ENCODE measurements at regions not wholly inside any gene's neighbourhood (a gene's known extent, or its start where the extent isn't known, plus 50 kb on each side); places are given as distances from the start of the nearest gene placed in this dataset.
"Not testable (repeated sequence)": the region's sequence is repeated elsewhere in the genome, so short reads cannot be mapped to it uniquely, and the experiment has no call there.

GRCh38 chr18:65998971-65999700 is 248.3 kb downstream of the CDH7 start:
- DNase-seq = not testable (repeated sequence)

DNA sequence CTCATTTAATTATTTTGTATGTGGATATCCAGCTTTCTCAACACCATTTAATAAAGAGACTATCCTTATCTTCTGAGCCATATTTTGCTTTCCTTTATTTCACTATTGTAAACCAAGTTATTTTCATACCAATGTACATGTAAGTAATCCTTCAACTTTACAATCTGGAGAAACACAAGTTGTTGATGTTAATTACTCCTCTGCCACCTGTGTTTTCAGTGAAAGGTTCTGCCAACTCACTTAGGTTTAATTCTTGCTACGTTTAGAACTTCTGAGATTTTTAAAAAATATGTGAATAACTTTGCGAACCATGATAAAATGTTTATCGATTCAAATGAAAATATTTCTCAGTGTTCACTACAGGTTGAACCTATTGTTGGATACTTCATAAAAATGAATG is 244.4 kb downstream of the CDH7 start:
- no peak for DNase-seq

- no peak for DNase-seq
These were observed 243.5 kb downstream of the CDH7 start for GRCh38 chr18:65994302-65994701.

- no peak for DNase-seq
These were observed 240.3 kb downstream of the CDH7 start for GRCh38 chr18:65990944-65991708.

DNA sequence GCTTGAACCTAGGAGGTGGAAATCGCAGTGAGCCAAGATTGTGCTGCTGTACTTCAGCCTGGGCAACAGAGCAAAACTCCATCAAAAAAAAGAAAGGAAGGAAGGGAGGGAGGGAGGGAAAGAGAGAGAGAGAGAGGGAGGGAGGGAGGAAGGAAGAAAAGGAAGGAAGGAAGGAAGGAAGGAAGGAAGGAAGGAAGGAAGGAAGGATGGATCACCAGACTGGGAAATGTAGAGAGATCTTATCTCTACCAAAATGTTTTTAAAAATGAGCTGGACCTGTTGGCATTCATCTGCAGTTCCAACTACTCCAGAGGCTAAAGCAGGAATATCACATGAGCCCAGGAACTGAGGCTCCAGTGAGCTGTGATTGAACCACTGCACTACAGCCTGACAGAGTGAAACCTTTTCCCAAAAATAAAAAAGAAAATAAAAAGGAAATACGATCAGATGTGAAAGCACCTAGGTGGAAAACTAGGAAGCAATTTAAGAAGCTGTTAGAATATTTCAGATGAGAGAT is 239.4 kb downstream of the CDH7 start:
- DNase-seq = no peak

DNA sequence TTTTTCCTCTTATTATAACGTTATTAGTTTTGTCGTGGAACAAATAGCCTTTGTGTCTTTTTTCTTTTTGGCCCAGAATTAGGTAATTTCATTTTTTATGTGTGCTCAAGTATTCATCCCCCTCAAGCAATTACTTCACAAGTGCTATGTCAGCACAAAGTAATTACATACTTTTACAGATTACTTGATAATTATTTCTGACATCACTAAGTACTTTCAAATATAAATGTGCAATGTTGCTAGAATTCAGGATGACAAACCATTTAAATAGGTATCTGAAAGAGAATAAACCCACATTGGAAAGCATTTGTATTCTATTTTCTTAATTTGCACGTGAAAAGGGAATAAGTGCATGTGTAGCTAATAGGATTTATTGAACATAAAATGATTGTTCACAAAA is 238.2 kb downstream of the CDH7 start:
- DNase-seq = no peak

DNA sequence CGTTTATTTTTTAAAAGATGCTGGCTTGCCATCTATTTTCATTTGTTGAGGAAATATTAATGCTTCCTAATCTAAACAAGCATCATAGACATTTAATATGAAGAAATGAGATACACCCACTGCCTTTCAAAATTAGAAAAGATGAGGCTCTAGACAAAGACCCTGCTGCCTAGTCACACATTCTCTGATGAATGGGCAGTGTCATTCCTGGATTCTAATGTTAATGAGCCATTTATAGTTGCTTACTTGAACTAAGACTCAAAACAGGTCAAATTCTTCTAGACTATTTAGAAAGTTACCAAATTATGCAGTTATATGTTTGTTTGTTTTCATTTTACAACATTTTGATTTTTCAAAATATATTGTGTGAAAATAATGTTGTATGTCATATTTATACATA is 237.6 kb downstream of the CDH7 start:
- DNase-seq = no peak

- DNase-seq = no peak
These were observed 232.9 kb downstream of the CDH7 start for GRCh38 chr18:65983750-65984149.

DNA sequence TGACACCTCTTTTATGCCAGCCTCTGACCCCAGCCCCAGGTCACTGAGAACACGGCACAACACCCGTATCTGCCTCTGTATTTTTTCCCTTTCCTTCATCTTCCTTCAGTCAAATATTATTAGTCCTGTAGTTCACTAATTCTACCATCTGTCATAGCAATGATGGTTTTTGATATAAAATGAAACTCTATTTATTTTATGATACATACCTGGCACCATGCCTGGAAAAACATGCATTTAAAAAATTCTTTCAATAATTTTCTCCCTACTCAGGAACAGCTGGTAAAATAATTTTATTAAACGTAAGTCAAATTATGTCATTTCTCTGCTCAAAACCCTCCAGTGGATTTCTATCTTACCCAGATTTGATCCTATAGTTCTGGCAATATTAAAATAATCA is 224.7 kb downstream of the CDH7 start:
- DNase-seq = no peak

DNA sequence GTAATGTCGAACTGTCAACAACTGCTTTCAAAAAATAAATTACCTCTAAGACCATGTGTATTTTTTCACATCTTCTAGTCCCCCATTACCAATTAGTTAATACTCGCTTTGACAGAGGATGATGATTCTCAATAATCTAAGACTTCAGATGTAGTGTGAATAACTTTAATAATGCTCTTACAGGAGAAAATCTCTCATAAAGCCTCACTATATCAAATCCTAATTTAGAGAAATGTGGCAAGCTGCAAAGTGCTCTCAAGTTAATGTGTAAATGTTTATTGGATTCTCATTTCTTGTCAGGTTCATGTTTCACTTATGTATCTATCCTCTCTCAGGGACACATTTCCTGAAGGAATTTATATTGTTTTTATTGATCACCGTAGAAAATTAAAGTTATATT is 223.9 kb downstream of the CDH7 start:
- no peak for DNase-seq

GRCh38 chr18:65968239-65969004 is 217.6 kb downstream of the CDH7 start:
- no peak for DNase-seq

GRCh38 chr18:65955747-65956146 is 204.9 kb downstream of the CDH7 start:
- DNase-seq = no peak

DNA sequence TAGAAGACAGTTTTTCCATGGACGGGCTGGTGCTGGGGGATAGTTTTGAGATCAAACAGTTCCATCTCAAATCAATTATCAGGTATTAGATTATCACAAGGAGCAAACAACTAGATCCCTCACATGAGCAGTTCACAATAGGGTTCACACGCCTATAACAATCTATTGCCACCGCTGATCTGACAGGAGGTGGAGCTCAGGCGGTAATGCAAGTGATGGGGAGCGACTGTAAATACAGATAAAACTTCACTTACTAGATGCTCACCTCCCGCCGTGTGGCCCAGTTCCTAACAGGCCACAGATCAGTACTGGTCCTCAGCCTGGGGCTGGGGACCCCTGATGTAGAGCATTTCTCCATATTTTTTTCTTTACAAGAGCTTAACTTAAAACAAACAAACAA is 203.6 kb downstream of the CDH7 start:
- DNase-seq = no peak

- no peak for DNase-seq
These were observed 196.0 kb downstream of the CDH7 start for GRCh38 chr18:65946777-65947176.

DNA sequence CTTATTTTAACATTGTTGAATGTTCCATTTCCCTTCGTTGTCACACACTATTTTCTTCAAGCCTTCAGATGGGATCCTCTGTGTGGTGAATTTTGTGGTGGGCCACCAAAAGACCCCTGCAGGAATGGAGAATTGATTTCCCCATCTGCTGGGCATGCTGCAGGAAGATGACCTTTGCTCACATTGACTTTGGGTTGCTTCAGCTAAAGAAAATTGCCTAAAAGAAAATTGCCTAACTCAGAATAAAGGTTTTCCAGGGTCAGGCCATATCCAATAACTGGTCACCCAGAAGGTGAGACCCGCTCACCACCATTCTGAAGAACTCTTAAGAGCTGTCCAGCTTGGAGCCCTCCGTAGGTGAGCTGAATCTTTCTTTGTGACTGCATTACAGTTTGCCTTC is 192.5 kb downstream of the CDH7 start:
- DNase-seq = no peak

DNA sequence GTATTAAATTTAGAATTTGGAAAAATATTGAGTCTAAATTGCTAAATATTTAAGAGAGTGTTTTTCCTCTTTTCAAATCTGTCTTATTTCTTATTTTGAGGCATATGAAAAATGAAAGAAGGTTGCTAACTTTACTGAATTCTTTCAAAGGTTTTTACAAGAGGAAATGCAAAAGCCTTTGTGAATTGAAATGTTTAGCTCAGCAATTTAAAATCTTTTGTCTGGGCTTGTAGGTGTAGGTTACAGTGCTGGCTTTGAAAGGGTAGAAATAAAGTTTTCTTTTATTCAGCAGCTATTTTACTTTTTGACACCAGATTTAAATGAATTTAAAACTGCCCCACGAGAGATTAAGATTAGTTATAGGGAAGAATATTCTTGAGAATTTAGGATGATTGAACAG is 192.0 kb downstream of the CDH7 start:
- no peak for DNase-seq

- no peak for DNase-seq
These were observed 191.3 kb downstream of the CDH7 start for GRCh38 chr18:65942104-65942503.

GRCh38 chr18:65941482-65941881 is 190.7 kb downstream of the CDH7 start:
- DNase-seq = no peak

All from renal pelvis (tissue), 1 donor.